ENCODE measurements at regions not wholly inside any gene's neighbourhood (a gene's known extent, or its start where the extent isn't known, plus 50 kb on each side); places are given as distances from the start of the nearest gene placed in this dataset.

- Histone ChIP-seq H3K9ac (ENCODE audit: low read length) (no peak overlapping the region), H3K36me3 (replicated peaks in 1 of 2; ENCODE audit: control extremely low read depth in 1 of 2, control insufficient read depth in 1 of 2, extremely low read depth in 1 of 2, insufficient read depth in 2 of 2, low read length in 1 of 2) (no peaks in the 10 kb centered on the region), H3K27ac (ENCODE audit: low read length in 2 of 2) (no peak overlapping the region), H3K4me3 (ENCODE audit: control extremely low read depth in 1 of 5, extremely low read depth in 1 of 5, insufficient read depth in 1 of 5, low read depth in 2 of 5, low read length in 4 of 5) (no peak overlapping the region), H2AFZ (ENCODE audit: insufficient read depth, low read depth, low read length, poor library complexity, severe bottlenecking) (no peak overlapping the region), H3K4me2 (replicated peaks; ENCODE audit: low read depth, low read length, poor library complexity, severe bottlenecking) (no peak overlapping the region), H4K20me1 (ENCODE audit: control insufficient read depth, insufficient read depth, low read length, poor library complexity, severe bottlenecking) (no peaks in the 10 kb centered on the region), H3K27me3 (replicated peaks in 1 of 4; ENCODE audit: control extremely low read depth in 1 of 4, control insufficient read depth in 3 of 4, insufficient read depth in 4 of 4, low read length in 3 of 4) (no peaks in the 10 kb centered on the region), H3K9me3 (ENCODE audit: control extremely low read depth in 1 of 3, control insufficient read depth in 2 of 3, insufficient read depth in 1 of 3, low read length in 2 of 3) (peaks cover 0 to under 1% (median 0%) of the 10 kb centered on the region in 3 donors), H3K79me2 (ENCODE audit: control insufficient read depth, insufficient read depth, low read length) (no peaks in the 10 kb centered on the region), H3K4me1 (ENCODE audit: control insufficient read depth in 2 of 2, insufficient read depth in 2 of 2, low read length in 2 of 2) (no peaks in the 10 kb centered on the region)
- WGBS (ENCODE audit: insufficient coverage) = no CpG with 5 or more reads among the region's 1 CpG
- TF ChIP-seq, protein P1, sequence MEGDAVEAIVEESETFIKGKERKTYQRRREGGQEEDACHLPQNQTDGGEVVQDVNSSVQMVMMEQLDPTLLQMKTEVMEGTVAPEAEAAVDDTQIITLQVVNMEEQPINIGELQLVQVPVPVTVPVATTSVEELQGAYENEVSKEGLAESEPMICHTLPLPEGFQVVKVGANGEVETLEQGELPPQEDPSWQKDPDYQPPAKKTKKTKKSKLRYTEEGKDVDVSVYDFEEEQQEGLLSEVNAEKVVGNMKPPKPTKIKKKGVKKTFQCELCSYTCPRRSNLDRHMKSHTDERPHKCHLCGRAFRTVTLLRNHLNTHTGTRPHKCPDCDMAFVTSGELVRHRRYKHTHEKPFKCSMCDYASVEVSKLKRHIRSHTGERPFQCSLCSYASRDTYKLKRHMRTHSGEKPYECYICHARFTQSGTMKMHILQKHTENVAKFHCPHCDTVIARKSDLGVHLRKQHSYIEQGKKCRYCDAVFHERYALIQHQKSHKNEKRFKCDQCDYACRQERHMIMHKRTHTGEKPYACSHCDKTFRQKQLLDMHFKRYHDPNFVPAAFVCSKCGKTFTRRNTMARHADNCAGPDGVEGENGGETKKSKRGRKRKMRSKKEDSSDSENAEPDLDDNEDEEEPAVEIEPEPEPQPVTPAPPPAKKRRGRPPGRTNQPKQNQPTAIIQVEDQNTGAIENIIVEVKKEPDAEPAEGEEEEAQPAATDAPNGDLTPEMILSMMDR (IDR thresholded peaks at IDR 0.05) = no peak
- no peak for TF ChIP-seq EZH2 (IDR thresholded peaks at IDR 0.05; ENCODE audit: borderline replicate concordance, insufficient read depth, low read depth, low read length, poor library complexity, severe bottlenecking)
- no peaks in the 10 kb centered on the region for H3K4me1 Mint-ChIP-seq
- H3K9me3 Mint-ChIP-seq (ENCODE audit: insufficient read depth) = no peaks in the 10 kb centered on the region
- no peaks in the 10 kb centered on the region for H3K27me3 Mint-ChIP-seq
- intact Hi-C loops (cut with micrococcal nuclease) = no loop called here
- ChIA-PET CTCF (no interaction called here), POLR2A (no interaction called here)
- H3K27ac Mint-ChIP-seq = no peak overlapping the region
- DNase-seq (no peak), ATAC-seq (ENCODE audit: low read depth) (no peak)
- H3K4me3 Mint-ChIP-seq = no peak overlapping the region
Observed at GRCh38 chr7:46285878-46286277, 364.8 kb upstream of the IGFBP3 start.

- ChIA-PET CTCF (no interaction called here), POLR2A (no interaction called here)
- Mint-ChIP-seq H3K27ac (no peak overlapping the region), H3K9me3 (ENCODE audit: insufficient read depth) (no peaks in the 10 kb centered on the region), H3K4me3 (no peak overlapping the region), H3K4me1 (no peaks in the 10 kb centered on the region), H3K27me3 (no peaks in the 10 kb centered on the region)
- WGBS (ENCODE audit: insufficient coverage) = 86% methylated on average over 7 of the region's 7 CpGs
- Histone ChIP-seq H2AFZ (ENCODE audit: insufficient read depth, low read depth, low read length, poor library complexity, severe bottlenecking) (no peak overlapping the region), H3K4me2 (replicated peaks; ENCODE audit: low read depth, low read length, poor library complexity, severe bottlenecking) (no peak overlapping the region), H4K20me1 (ENCODE audit: control insufficient read depth, insufficient read depth, low read length, poor library complexity, severe bottlenecking) (no peaks in the 10 kb centered on the region), H3K36me3 (replicated peaks in 1 of 2; ENCODE audit: control extremely low read depth in 1 of 2, control insufficient read depth in 1 of 2, extremely low read depth in 1 of 2, insufficient read depth in 2 of 2, low read length in 1 of 2) (no peaks in the 10 kb centered on the region), H3K4me1 (ENCODE audit: control insufficient read depth in 2 of 2, insufficient read depth in 2 of 2, low read length in 2 of 2) (no peaks in the 10 kb centered on the region), H3K27ac (ENCODE audit: low read length in 2 of 2) (no peak overlapping the region), H3K4me3 (ENCODE audit: control extremely low read depth in 1 of 5, extremely low read depth in 1 of 5, insufficient read depth in 1 of 5, low read depth in 2 of 5, low read length in 4 of 5) (no peak overlapping the region), H3K9ac (ENCODE audit: low read length) (no peak overlapping the region), H3K9me3 (ENCODE audit: control extremely low read depth in 1 of 3, control insufficient read depth in 2 of 3, insufficient read depth in 1 of 3, low read length in 2 of 3) (no peaks in the 10 kb centered on the region), H3K27me3 (replicated peaks in 1 of 4; ENCODE audit: control extremely low read depth in 1 of 4, control insufficient read depth in 3 of 4, insufficient read depth in 4 of 4, low read length in 3 of 4) (no peaks in the 10 kb centered on the region), H3K79me2 (ENCODE audit: control insufficient read depth, insufficient read depth, low read length) (no peaks in the 10 kb centered on the region)
- DNase-seq = no peak
- TF ChIP-seq EZH2 (IDR thresholded peaks at IDR 0.05; ENCODE audit: borderline replicate concordance, insufficient read depth, low read depth, low read length, poor library complexity, severe bottlenecking) = no peak
- no peak for ATAC-seq (ENCODE audit: low read depth)
- intact Hi-C loops (cut with micrococcal nuclease) = no loop called here
Observed at GRCh38 chr7:46283852-46284251, 362.8 kb upstream of the IGFBP3 start.
